NT2/D1 (cell line): ENCODE measurements at regions not wholly inside any gene's neighbourhood (a gene's known extent, or its start where the extent isn't known, plus 50 kb on each side); places are given as distances from the start of the nearest gene placed in this dataset.
"Not testable (repeated sequence)": the region's sequence is repeated elsewhere in the genome, so short reads cannot be mapped to it uniquely, and the experiment has no call there.

ENCODE experiments used
- SUZ12 ChIP-seq: IDR thresholded peaks from 2 replicates; pipeline ENCODE4 v1.6.1; 2011; ENCODE audit not compliant: insufficient read length, insufficient read depth; ENCODE audit errors: extremely low read depth
- YY1 ChIP-seq: IDR thresholded peaks from 2 replicates; pipeline ENCODE4 v1.6.1; 2011; ENCODE audit not compliant: insufficient read length, insufficient read depth
- ZNF274 ChIP-seq: IDR thresholded peaks from 2 replicates; pipeline ENCODE4 v1.6.1; 2011; ENCODE audit warnings: mild to moderate bottlenecking, low read depth, low read length

- TF ChIP-seq YY1, ZNF274, SUZ12: not testable (repeated sequence)
Measured at GRCh38 chr10:80967357-80967756, 429.7 kb downstream of the SH2D4B start.
